Panc1 (cell line): ENCODE measurements at regions not wholly inside any gene's neighbourhood (a gene's known extent, or its start where the extent isn't known, plus 50 kb on each side); places are given as distances from the start of the nearest gene placed in this dataset.

Source experiments
- ATAC-seq: fragments of 200-7000 bp; cut with Tn5 transposase; 2 replicates; pipeline ENCODE4 v1.9.1; 2020; ENCODE audit warnings: mild to moderate bottlenecking, moderate library complexity
- BruUV-seq: library from RNA; stranded (reverse); fragments of 400-500 nt; replicated peaks from 2 replicates; lab custom pipeline; 2021; lab: Mats Ljungman, UMichigan
- CTCF ChIA-PET: fragments of 300-600 bp; sonication (Branson Sonifier 250); formaldehyde crosslinking; loops from one replicate; lab custom pipeline; 2022; ENCODE audit warnings: antibody characterized with exemption; lab: Charles Lee
- POLR2A ChIA-PET: fragments of 300-600 bp; sonication (Branson Sonifier 250); formaldehyde crosslinking; loops from one replicate; lab custom pipeline; 2022; ENCODE audit warnings: antibody characterized with exemption; lab: Charles Lee
- DNase-seq: peaks from one replicate; pipeline ENCODE4 v3.0.0-alpha.2; 2010; ENCODE audit warnings: low read depth, low spot score
- H3K27ac ChIP-seq: 2 replicates; pipeline ENCODE4 v1.5.1; 2011; ENCODE audit warnings: mild to moderate bottlenecking, low read length, inconsistent platforms
- H3K27me3 ChIP-seq: fragments of 200-500 bp; sonication (Bioruptor generic); 2 replicates; pipeline ENCODE4 v1.6.0; 2014; ENCODE audit warnings: low read length, inconsistent platforms; ENCODE audit not compliant: control insufficient read depth, insufficient read depth
- H3K36me3 ChIP-seq: fragments of 200-500 bp; sonication (Bioruptor generic); 2 replicates; pipeline ENCODE4 v1.5.1; 2014; ENCODE audit warnings: inconsistent platforms, mild to moderate bottlenecking, low read length, moderate library complexity; ENCODE audit not compliant: control insufficient read depth, insufficient read depth
- H3K4me1 ChIP-seq: 2 replicates; pipeline ENCODE4 v1.5.1; 2011; ENCODE audit warnings: inconsistent platforms, mild to moderate bottlenecking, low read length, moderate library complexity; ENCODE audit not compliant: control insufficient read depth, insufficient read depth
- H3K4me3 ChIP-seq, 2 experiments: 2 replicates each; pipeline ENCODE4 v1.5.1; 2011 to 2012; ENCODE audit warnings: low read depth in 2 of 2, low read length in 2 of 2, mild to moderate bottlenecking in 2 of 2, inconsistent platforms in 1 of 2, moderate library complexity in 1 of 2
- H3K9me3 ChIP-seq: fragments of 200-500 bp; sonication (Bioruptor generic); 2 replicates; pipeline ENCODE4 v1.5.1; 2014; ENCODE audit warnings: low read depth, mild to moderate bottlenecking, inconsistent platforms, low read length, moderate library complexity; ENCODE audit not compliant: control insufficient read depth, insufficient read depth
- CTCF ChIP-seq: fragments of 450-650 bp; IDR thresholded peaks from 2 replicates; pipeline ENCODE4 v1.5.1; 2017; ENCODE audit warnings: mild to moderate bottlenecking
- POLR2AphosphoS5 ChIP-seq: IDR thresholded peaks from 2 replicates; pipeline ENCODE4 v1.6.1; 2012; ENCODE audit warnings: mild to moderate bottlenecking, low read depth, low read length, moderate library complexity
- REST ChIP-seq, 2 experiments: IDR thresholded peaks; 2 replicates each; pipeline ENCODE4 v1.6.1; 2011 to 2012; ENCODE audit warnings: low read depth in 2 of 2, control low read depth in 1 of 2, low read length in 1 of 2, mild to moderate bottlenecking in 1 of 2, moderate library complexity in 1 of 2; ENCODE audit not compliant: insufficient read depth in 1 of 2
- SIN3A ChIP-seq: IDR thresholded peaks from 2 replicates; pipeline ENCODE4 v1.6.1; 2012; ENCODE audit warnings: low read depth, mild to moderate bottlenecking, low read length, moderate library complexity, borderline replicate concordance; ENCODE audit not compliant: insufficient read depth
- TCF7L2 ChIP-seq: IDR thresholded peaks from 2 replicates; pipeline ENCODE4 v1.6.1; 2011; ENCODE audit warnings: mild to moderate bottlenecking, low read depth, low read length, inconsistent platforms
- in situ Hi-C: cut with HindIII; loops from 2 replicates; pipeline ENCODE4 v1.10.0; 2016; ENCODE audit warnings: low sequenced_read_pairs, low pct_unique_long_range_greater_than_20kb
- intact Hi-C: fragments of 100-400 bp; cut with micrococcal nuclease; formaldehyde crosslinking; loops from one replicate; pipeline ENCODE4 v1.10.0; 2022; ENCODE audit not compliant: unreplicated experiment

- CTCF ChIA-PET = no interaction called here
- no peak for ATAC-seq
- intact Hi-C loops = no loop called here
These were observed 258.1 kb upstream of the MCTP2 start for GRCh38 chr15:93973287-93973686.

GRCh38 chr15:93968773-93969172 lies 262.6 kb upstream of the MCTP2 start:
- DNase-seq = no peak
- TF ChIP-seq CTCF (no peak), REST (IDR thresholded peaks at IDR 0.05; ENCODE audit: insufficient read depth in 1 of 2, low read depth in 2 of 2, low read length in 1 of 2) (no peak)
- BruUV-seq = no TSS peak
- Histone ChIP-seq H3K4me1 (no peaks in the 10 kb centered on the region), H3K27me3 (no peaks in the 10 kb centered on the region), H3K9me3 (no peaks in the 10 kb centered on the region), H3K4me3 (no peak overlapping the region), H3K27ac (no peak overlapping the region), H3K36me3 (no peaks in the 10 kb centered on the region)
- in situ Hi-C loops (no loop called here), intact Hi-C loops (no loop called here)
- CTCF ChIA-PET = no interaction called here
- ATAC-seq = no peak
- POLR2A ChIA-PET = no interaction called here

More at GRCh38 chr15:93973287-93973686, 258.1 kb upstream of the MCTP2 start:
- no peaks in the 10 kb centered on the region for H3K36me3 ChIP-seq
- in situ Hi-C loops = no loop called here
- no TSS peak for BruUV-seq
- no peaks in the 10 kb centered on the region for H3K9me3 ChIP-seq
- H3K27me3 ChIP-seq = no peaks in the 10 kb centered on the region
- DNase-seq = no peak
- no peak overlapping the region for H3K27ac ChIP-seq
- no peaks in the 10 kb centered on the region for H3K4me1 ChIP-seq
- TF ChIP-seq CTCF = no peak
- TF ChIP-seq REST (IDR thresholded peaks at IDR 0.05; ENCODE audit: insufficient read depth in 1 of 2, low read depth in 2 of 2, low read length in 1 of 2) = no peak
- TF ChIP-seq TCF7L2 = no peak
- no peak for TF ChIP-seq SIN3A
- no peak for TF ChIP-seq POLR2AphosphoS5
- POLR2A ChIA-PET = no interaction called here
- H3K4me3 ChIP-seq = no peak overlapping the region
